Neural cell (in vitro differentiated cells): ENCODE measurements at regions not wholly inside any gene's neighbourhood (a gene's known extent, or its start where the extent isn't known, plus 50 kb on each side); places are given as distances from the start of the nearest gene placed in this dataset.
A peak's percentile ranks its signal among the peaks of the same experiment; 100 is the strongest.

Experiments used
- H2AFZ ChIP-seq: fragments of 200-600, 300-800 bp; sonication (generic), shearing (Covaris generic); 2 replicates; pipeline ENCODE4 v1.6.0; 2014; ENCODE audit warnings: low read depth, mild to moderate bottlenecking, antibody characterized with exemption, low read length, moderate library complexity
- H3F3A ChIP-seq: fragments of 200-600 bp; shearing (Covaris generic); 2 replicates; pipeline ENCODE4 v1.6.1; 2016; ENCODE audit warnings: mild to moderate bottlenecking, moderate library complexity, mixed read lengths, antibody characterized with exemption, low read length; ENCODE audit not compliant: insufficient read depth, poor library complexity, severe bottlenecking
- H3K27ac ChIP-seq: fragments of 200-600, 300-800 bp; sonication (generic), shearing (Covaris generic); 2 replicates; pipeline ENCODE4 v1.5.1; 2014; ENCODE audit warnings: mild to moderate bottlenecking, low read length, moderate library complexity
- H3K27me3 ChIP-seq: fragments of 300-800, 200-600 bp; sonication (generic), shearing (Covaris generic); 2 replicates; pipeline ENCODE4 v1.6.0; 2014; ENCODE audit warnings: mild to moderate bottlenecking, low read depth, low read length, moderate library complexity; ENCODE audit not compliant: insufficient read depth
- H3K36me3 ChIP-seq: fragments of 300-800, 200-600 bp; sonication (generic), shearing (Covaris generic); 2 replicates; pipeline ENCODE4 v1.5.1; 2014; ENCODE audit warnings: mild to moderate bottlenecking, antibody characterized with exemption, low read length, moderate library complexity; ENCODE audit not compliant: insufficient read depth
- H3K4me2 ChIP-seq: fragments of 300-800, 200-600 bp; sonication (generic), shearing (Covaris generic); 2 replicates; pipeline ENCODE4 v1.6.0; 2014; ENCODE audit warnings: mild to moderate bottlenecking, low read length
- H3K4me3 ChIP-seq: fragments of 300-800, 200-600 bp; sonication (generic), shearing (Covaris generic); 2 replicates; pipeline ENCODE4 v1.5.1; 2014; ENCODE audit warnings: mild to moderate bottlenecking, low read length, moderate library complexity
- H3K79me2 ChIP-seq: fragments of 200-600 bp; shearing (Covaris generic); replicated peaks from 2 replicates; pipeline ENCODE4 v1.6.0; 2014; ENCODE audit warnings: mild to moderate bottlenecking, low read length, moderate library complexity; ENCODE audit not compliant: insufficient read depth
- H3K9ac ChIP-seq: fragments of 300-800, 200-600 bp; sonication (generic), shearing (Covaris generic); 2 replicates; pipeline ENCODE4 v1.6.1; 2016; ENCODE audit warnings: mild to moderate bottlenecking, low read length, mixed read lengths
- H3K9me2 ChIP-seq: fragments of 200-600 bp; shearing (Covaris generic); 2 replicates; pipeline ENCODE4 v1.6.1; 2016; ENCODE audit warnings: mild to moderate bottlenecking, low read length, mixed read lengths; ENCODE audit not compliant: insufficient read depth
- H3K9me3 ChIP-seq: fragments of 200-600, 300-800 bp; sonication (generic), shearing (Covaris generic); 2 replicates; pipeline ENCODE4 v1.6.1; 2016; ENCODE audit warnings: mild to moderate bottlenecking, mixed run types, low read length, moderate library complexity, mixed read lengths
- H4K20me1 ChIP-seq: fragments of 200-600 bp; shearing (Covaris generic); 2 replicates; pipeline ENCODE4 v1.6.1; 2016; ENCODE audit warnings: mild to moderate bottlenecking, mixed run types; ENCODE audit not compliant: insufficient read depth
- CTCF ChIP-seq: fragments of 450-650 bp; IDR thresholded peaks from 2 replicates; pipeline ENCODE4 v1.5.1; 2014; ENCODE audit warnings: antibody characterized with exemption, mild to moderate bottlenecking, moderate library complexity; ENCODE audit not compliant: poor library complexity, severe bottlenecking
- EP300 ChIP-seq: fragments of 450-650 bp; conservative IDR thresholded peaks from 2 replicates; pipeline ENCODE4 v1.6.1; 2014; ENCODE audit warnings: antibody characterized with exemption, mild to moderate bottlenecking, moderate library complexity; ENCODE audit not compliant: poor library complexity, severe bottlenecking
- EZH2 ChIP-seq: fragments of 200-600, 300-800 bp; shearing (Covaris generic), sonication (generic); IDR thresholded peaks from 2 replicates; pipeline ENCODE4 v1.6.1; 2014; ENCODE audit warnings: antibody characterized with exemption, low read length, borderline replicate concordance, mild to moderate bottlenecking; ENCODE audit not compliant: insufficient read depth, poor library complexity, severe bottlenecking
- MXI1 ChIP-seq: fragments of 450-650 bp; conservative IDR thresholded peaks from 2 replicates; pipeline ENCODE4 v1.6.1; 2014; ENCODE audit warnings: antibody characterized with exemption, mild to moderate bottlenecking; ENCODE audit not compliant: poor library complexity, severe bottlenecking
- POLR2AphosphoS5 ChIP-seq: IDR thresholded peaks from 2 replicates; pipeline ENCODE4 v1.6.1; 2012
- RAD21 ChIP-seq: fragments of 450-650 bp; conservative IDR thresholded peaks from 2 replicates; pipeline ENCODE4 v1.6.1; 2014; ENCODE audit warnings: antibody characterized with exemption, mild to moderate bottlenecking, moderate library complexity
- SMC3 ChIP-seq: fragments of 450-650 bp; conservative IDR thresholded peaks from 2 replicates; pipeline ENCODE4 v1.6.1; 2014; ENCODE audit warnings: antibody characterized with exemption, mild to moderate bottlenecking, moderate library complexity; ENCODE audit not compliant: poor library complexity
- TAF1 ChIP-seq: IDR thresholded peaks from 2 replicates; pipeline ENCODE4 v1.6.1; 2012; ENCODE audit warnings: low read depth
- TF ChIP-seq, protein P1 (sequence below): IDR thresholded peaks from 2 replicates; pipeline ENCODE4 v1.6.1; 2012; ENCODE audit warnings: borderline replicate concordance

DNA sequence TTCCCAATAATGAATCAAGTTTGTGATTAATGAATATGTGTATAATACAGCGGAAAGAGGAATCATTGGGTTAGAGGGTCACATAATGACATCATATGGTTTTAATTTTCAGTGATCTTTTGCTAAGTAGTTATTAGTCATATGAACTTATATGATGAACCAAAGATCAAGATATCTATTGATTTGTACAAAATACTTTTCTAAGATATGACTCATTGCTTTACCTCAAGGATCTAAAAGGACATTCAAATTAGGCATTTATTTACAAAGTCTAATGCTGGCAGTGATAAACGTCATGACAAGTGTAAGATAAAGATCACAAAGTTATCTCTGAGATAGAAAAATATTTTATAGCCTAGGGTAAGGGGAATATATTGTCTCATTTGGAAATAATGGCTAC, 417.8 kb downstream of the RPL10L start:
- Histone ChIP-seq H3K36me3 (no peaks in the 10 kb centered on the region), H2AFZ (no peak overlapping the region), H3K9me3 (no peaks in the 10 kb centered on the region)

GRCh38 chr14:46230540-46230939, 421.0 kb downstream of the RPL10L start:
- Histone ChIP-seq H2AFZ (no peak overlapping the region), H3K9me2 (no peaks in the 10 kb centered on the region), H4K20me1 (no peaks in the 10 kb centered on the region), H3K4me2 (no peak overlapping the region), H3K27ac (no peak overlapping the region), H3K36me3 (no peaks in the 10 kb centered on the region), H3K27me3 (no peaks in the 10 kb centered on the region), H3K9ac (no peak overlapping the region), H3F3A (no peaks in the 10 kb centered on the region), H3K4me3 (no peak overlapping the region), H3K9me3 (no peaks in the 10 kb centered on the region), H3K79me2 (no peaks in the 10 kb centered on the region)
- no peak for TF ChIP-seq TAF1
- peak; percentile 90 for TF ChIP-seq EP300
- TF ChIP-seq RAD21, result no peak
- TF ChIP-seq POLR2AphosphoS5, result peak; percentile 61
- TF ChIP-seq CTCF, result no peak
- TF ChIP-seq EZH2, result no peak

More for the DNA sequence above, 417.8 kb downstream of the RPL10L start:
- H3K4me2 ChIP-seq, result no peak overlapping the region
- H4K20me1 ChIP-seq, result no peaks in the 10 kb centered on the region
- H3F3A ChIP-seq, result no peaks in the 10 kb centered on the region
- TF ChIP-seq, protein P1, sequence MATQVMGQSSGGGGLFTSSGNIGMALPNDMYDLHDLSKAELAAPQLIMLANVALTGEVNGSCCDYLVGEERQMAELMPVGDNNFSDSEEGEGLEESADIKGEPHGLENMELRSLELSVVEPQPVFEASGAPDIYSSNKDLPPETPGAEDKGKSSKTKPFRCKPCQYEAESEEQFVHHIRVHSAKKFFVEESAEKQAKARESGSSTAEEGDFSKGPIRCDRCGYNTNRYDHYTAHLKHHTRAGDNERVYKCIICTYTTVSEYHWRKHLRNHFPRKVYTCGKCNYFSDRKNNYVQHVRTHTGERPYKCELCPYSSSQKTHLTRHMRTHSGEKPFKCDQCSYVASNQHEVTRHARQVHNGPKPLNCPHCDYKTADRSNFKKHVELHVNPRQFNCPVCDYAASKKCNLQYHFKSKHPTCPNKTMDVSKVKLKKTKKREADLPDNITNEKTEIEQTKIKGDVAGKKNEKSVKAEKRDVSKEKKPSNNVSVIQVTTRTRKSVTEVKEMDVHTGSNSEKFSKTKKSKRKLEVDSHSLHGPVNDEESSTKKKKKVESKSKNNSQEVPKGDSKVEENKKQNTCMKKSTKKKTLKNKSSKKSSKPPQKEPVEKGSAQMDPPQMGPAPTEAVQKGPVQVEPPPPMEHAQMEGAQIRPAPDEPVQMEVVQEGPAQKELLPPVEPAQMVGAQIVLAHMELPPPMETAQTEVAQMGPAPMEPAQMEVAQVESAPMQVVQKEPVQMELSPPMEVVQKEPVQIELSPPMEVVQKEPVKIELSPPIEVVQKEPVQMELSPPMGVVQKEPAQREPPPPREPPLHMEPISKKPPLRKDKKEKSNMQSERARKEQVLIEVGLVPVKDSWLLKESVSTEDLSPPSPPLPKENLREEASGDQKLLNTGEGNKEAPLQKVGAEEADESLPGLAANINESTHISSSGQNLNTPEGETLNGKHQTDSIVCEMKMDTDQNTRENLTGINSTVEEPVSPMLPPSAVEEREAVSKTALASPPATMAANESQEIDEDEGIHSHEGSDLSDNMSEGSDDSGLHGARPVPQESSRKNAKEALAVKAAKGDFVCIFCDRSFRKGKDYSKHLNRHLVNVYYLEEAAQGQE, result no peak
- TF ChIP-seq POLR2AphosphoS5, result no peak
- TF ChIP-seq SMC3, result no peak
- TF ChIP-seq TAF1, result no peak
- TF ChIP-seq CTCF, result no peak
- TF ChIP-seq RAD21, result no peak
- no peak for TF ChIP-seq MXI1
- TF ChIP-seq EZH2, result no peak
- TF ChIP-seq EP300, result no peak
- no peaks in the 10 kb centered on the region for H3K9me2 ChIP-seq
- H3K4me3 ChIP-seq, result no peak overlapping the region
- no peaks in the 10 kb centered on the region for H3K79me2 ChIP-seq
- no peaks in the 10 kb centered on the region for H3K27me3 ChIP-seq
- H3K9ac ChIP-seq, result no peak overlapping the region
- no peak overlapping the region for H3K27ac ChIP-seq
